H1 (cell line): ENCODE measurements at regions not wholly inside any gene's neighbourhood (a gene's known extent, or its start where the extent isn't known, plus 50 kb on each side); places are given as distances from the start of the nearest gene placed in this dataset.

Source experiments
- CTCF ChIA-PET: fragments of 300-600 bp; sonication (Branson Sonifier 250); formaldehyde crosslinking; loops from one replicate; lab custom pipeline; 2021; ENCODE audit not compliant: partially characterized antibody; lab: Charles Lee
- POLR2A ChIA-PET: fragments of 300-600 bp; sonication (Branson Sonifier 250); formaldehyde crosslinking; loops from one replicate; lab custom pipeline; 2021; ENCODE audit warnings: inconsistent platforms; ENCODE audit not compliant: partially characterized antibody; lab: Charles Lee
- DNase-seq, 2 experiments: peaks; one replicate each; pipeline versions ENCODE4 v3.0.0 to v3.0.0-alpha.2; 2010 to 2022; ENCODE audit warnings: low spot score in 2 of 2, low read depth in 1 of 2, mixed read lengths in 1 of 2
- FAIRE-seq: peaks from 2 replicates; lab custom pipeline; 2011; peaks lifted over from hg19 to GRCh38; lab: Jason Lieb, UNC
- H2AFZ ChIP-seq: 2 replicates; pipeline ENCODE4 v1.8.1; 2012; ENCODE audit warnings: low read length, inconsistent platforms
- H2AK5ac ChIP-seq: 2 replicates; pipeline ENCODE4 v1.6.1; 2013; ENCODE audit warnings: low read depth, low read length
- H2BK120ac ChIP-seq: replicated peaks from 2 replicates; pipeline ENCODE3; 2013; ENCODE audit warnings: low read depth, low read length, inconsistent platforms
- H2BK12ac ChIP-seq: 2 replicates; pipeline ENCODE4 v1.6.1; 2013; ENCODE audit warnings: low read depth, low read length
- H2BK15ac ChIP-seq: 2 replicates; pipeline ENCODE4 v1.6.1; 2013; ENCODE audit warnings: low read length
- H2BK20ac ChIP-seq: 2 replicates; pipeline ENCODE4 v1.6.1; 2013; ENCODE audit warnings: low read length
- H2BK5ac ChIP-seq: 2 replicates; pipeline ENCODE4 v1.6.1; 2013; ENCODE audit warnings: low read depth, low read length
- H3K14ac ChIP-seq: 2 replicates; pipeline ENCODE4 v1.6.1; 2013; ENCODE audit warnings: inconsistent platforms; ENCODE audit not compliant: insufficient read length
- H3K18ac ChIP-seq: 2 replicates; pipeline ENCODE4 v1.6.1; 2013; ENCODE audit warnings: low read length; ENCODE audit errors: extremely low read depth
- H3K23ac ChIP-seq: 2 replicates; pipeline ENCODE4 v1.6.1; 2013; ENCODE audit warnings: inconsistent platforms; ENCODE audit not compliant: insufficient read length
- H3K23me2 ChIP-seq: 2 replicates; pipeline ENCODE4 v1.6.1; 2013; ENCODE audit warnings: low read depth, low read length
- H3K27ac ChIP-seq: 2 replicates; pipeline ENCODE4 v1.6.1; 2011; ENCODE audit warnings: low read depth, low read length, inconsistent platforms
- H3K27me3 ChIP-seq, 4 experiments: replicated peaks in 1 of 4; 1 replicate in 1 of 4; 2 replicates in 3 of 4; pipeline versions ENCODE4 v1.6.1 to v1.8.1; 2011 to 2013; ENCODE audit warnings: low read length in 3 of 4, mild to moderate bottlenecking in 3 of 4, inconsistent platforms in 2 of 4, mixed read lengths in 2 of 4, moderate library complexity in 1 of 4; ENCODE audit not compliant: control insufficient read depth in 3 of 4, insufficient read depth in 3 of 4; ENCODE audit errors: extremely low read depth in 1 of 4
- H3K36me3 ChIP-seq, 4 experiments: 2 replicates each; pipeline versions ENCODE4 v1.6.1 to v1.8.1; 2011 to 2013; ENCODE audit warnings: mild to moderate bottlenecking in 4 of 4, low read length in 3 of 4, moderate library complexity in 2 of 4, control low read depth in 1 of 4, inconsistent platforms in 1 of 4; ENCODE audit not compliant: insufficient read depth in 4 of 4, control insufficient read depth in 2 of 4
- H3K4ac ChIP-seq: replicated peaks from 2 replicates; pipeline ENCODE3; 2013; ENCODE audit warnings: low read length, low read depth, mixed read lengths, inconsistent platforms; ENCODE audit not compliant: insufficient read length
- H3K4me1 ChIP-seq, 4 experiments: replicated peaks in 1 of 4; 1 replicate in 1 of 4; 2 replicates in 3 of 4; pipeline versions ENCODE4 v1.6.1 to v1.8.1; 2011 to 2013; ENCODE audit warnings: low read length in 3 of 4, inconsistent platforms in 2 of 4, mixed read lengths in 1 of 4; ENCODE audit not compliant: insufficient read depth in 4 of 4, control insufficient read depth in 3 of 4
- H3K4me2 ChIP-seq, 2 experiments: 2 replicates each; pipeline versions ENCODE4 v1.6.1 to v1.8.1; 2011 to 2013; ENCODE audit warnings: low read depth in 2 of 2, low read length in 2 of 2, control low read depth in 1 of 2, inconsistent platforms in 1 of 2, mild to moderate bottlenecking in 1 of 2; ENCODE audit not compliant: insufficient read depth in 1 of 2
- H3K4me3 ChIP-seq, 4 experiments: fragments of 200-600, 300-600 bp in 1 of 4; sonication (generic), shearing (Covaris generic), sonication (Bioruptor Twin) in 1 of 4; 2 replicates each; pipeline versions ENCODE4 v1.5.1 to v1.8.1; 2011 to 2016; ENCODE audit warnings: low read length in 4 of 4, low read depth in 3 of 4, control low read depth in 2 of 4, inconsistent platforms in 2 of 4, mild to moderate bottlenecking in 2 of 4, mixed read lengths in 1 of 4, moderate library complexity in 1 of 4; ENCODE audit not compliant: insufficient read depth in 2 of 4; ENCODE audit errors: extremely low read depth in 1 of 4
- H3K56ac ChIP-seq: replicated peaks from 2 replicates; pipeline ENCODE3; 2013; ENCODE audit warnings: low read depth, mild to moderate bottlenecking, mixed read lengths, low read length, inconsistent platforms; ENCODE audit not compliant: insufficient read length
- H3K79me1 ChIP-seq: 2 replicates; pipeline ENCODE4 v1.6.1; 2013; ENCODE audit warnings: low read depth, low read length, control low read depth
- H3K79me2 ChIP-seq, 2 experiments: 2 replicates each; pipeline versions ENCODE4 v1.6.1 to v1.8.1; 2012 to 2013; ENCODE audit warnings: low read length in 2 of 2, mild to moderate bottlenecking in 2 of 2, inconsistent platforms in 1 of 2; ENCODE audit not compliant: insufficient read depth in 2 of 2, control insufficient read depth in 1 of 2
- H3K9ac ChIP-seq, 4 experiments: replicated peaks in 1 of 4; 1 replicate in 1 of 4; 2 replicates in 3 of 4; pipeline versions ENCODE4 v1.6.1 to v1.8.1; 2011 to 2013; ENCODE audit warnings: low read depth in 3 of 4, low read length in 3 of 4, control low read depth in 2 of 4, mild to moderate bottlenecking in 2 of 4, moderate library complexity in 2 of 4, inconsistent platforms in 1 of 4; ENCODE audit errors: extremely low read depth in 1 of 4
- H3K9me3 ChIP-seq, 2 experiments: 2 replicates each; pipeline versions ENCODE4 v1.6.1 to v1.8.1; 2012 to 2013; ENCODE audit warnings: mild to moderate bottlenecking in 2 of 2, moderate library complexity in 2 of 2, control low read depth in 1 of 2, inconsistent platforms in 1 of 2, low read depth in 1 of 2, low read length in 1 of 2, mixed read lengths in 1 of 2; ENCODE audit not compliant: insufficient read depth in 2 of 2
- H4K20me1 ChIP-seq, 2 experiments: replicated peaks in 1 of 2; 2 replicates each; pipeline versions ENCODE3 to v1.8.1; 2011 to 2013; ENCODE audit warnings: inconsistent platforms in 2 of 2, low read length in 2 of 2, mild to moderate bottlenecking in 1 of 2; ENCODE audit not compliant: insufficient read depth in 2 of 2, control insufficient read depth in 1 of 2
- H4K5ac ChIP-seq: 2 replicates; pipeline ENCODE4 v1.6.1; 2013; ENCODE audit warnings: low read length, low read depth, mixed read lengths, inconsistent platforms; ENCODE audit not compliant: insufficient read length
- H4K8ac ChIP-seq: 2 replicates; pipeline ENCODE4 v1.8.0; 2013; ENCODE audit warnings: mild to moderate bottlenecking, moderate library complexity, low read length, inconsistent platforms; ENCODE audit not compliant: insufficient read depth; ENCODE audit errors: extremely low read depth
- H4K91ac ChIP-seq: replicated peaks from 2 replicates; pipeline ENCODE3; 2013; ENCODE audit warnings: low read length, mixed read lengths, inconsistent platforms; ENCODE audit not compliant: insufficient read length
- CBX5 ChIP-seq: fragments of 300-800, 300-1000 bp; sonication (generic); IDR thresholded peaks from 2 replicates; pipeline ENCODE4 v1.7.1; 2016; ENCODE audit warnings: antibody characterized with exemption, low read length, low read depth
- CHD2 ChIP-seq: IDR thresholded peaks from 2 replicates; pipeline ENCODE4 v1.6.1; 2012; ENCODE audit warnings: low read length, improper control_type of control experiment
- EZH2 ChIP-seq: fragments of 200-600 bp; sonication (generic); IDR thresholded peaks from 2 replicates; pipeline ENCODE4 v1.7.1; 2012; ENCODE audit warnings: low read depth, mild to moderate bottlenecking, moderate library complexity, low read length, inconsistent platforms; ENCODE audit not compliant: severe bottlenecking
- FOSL1 ChIP-seq: IDR thresholded peaks from 2 replicates; pipeline ENCODE4 v1.6.1; 2011; ENCODE audit warnings: mild to moderate bottlenecking, low read depth, low read length, moderate library complexity; ENCODE audit not compliant: insufficient read depth
- HDAC6 ChIP-seq: IDR thresholded peaks from one replicate; pipeline ENCODE4 v1.7.1; 2012; ENCODE audit warnings: low read depth, mild to moderate bottlenecking, inconsistent platforms, low read length, moderate library complexity
- KDM4A ChIP-seq: IDR thresholded peaks from one replicate; pipeline ENCODE4 v1.7.1; 2012; ENCODE audit warnings: low read depth, mild to moderate bottlenecking, moderate library complexity, low read length, inconsistent platforms; ENCODE audit not compliant: severe bottlenecking
- KDM5A ChIP-seq: fragments of 200-600 bp; IDR thresholded peaks from 2 replicates; pipeline ENCODE4 v1.7.1; 2012; ENCODE audit warnings: mild to moderate bottlenecking, low read length, inconsistent platforms, mixed read lengths
- MAFK ChIP-seq: IDR thresholded peaks from 2 replicates; pipeline ENCODE4 v1.6.1; 2012; ENCODE audit warnings: low read depth, mild to moderate bottlenecking, improper control_type of control experiment, low read length
- POLR2AphosphoS5 ChIP-seq: IDR thresholded peaks from 2 replicates; pipeline ENCODE4 v1.6.1; 2011; ENCODE audit warnings: low read depth, low read length
- POU5F1 ChIP-seq: IDR thresholded peaks from 2 replicates; pipeline ENCODE4 v1.6.1; 2011; ENCODE audit warnings: low read depth, mild to moderate bottlenecking, low read length, moderate library complexity
- RBBP5 ChIP-seq: IDR thresholded peaks from 2 replicates; pipeline ENCODE4 v1.7.1; 2012; ENCODE audit warnings: low read depth, mild to moderate bottlenecking, inconsistent platforms, low read length, moderate library complexity, borderline replicate concordance
- SIRT6 ChIP-seq: IDR thresholded peaks from one replicate; pipeline ENCODE4 v1.7.1; 2012; ENCODE audit warnings: low read length, inconsistent platforms
- SP1 ChIP-seq: IDR thresholded peaks from 2 replicates; pipeline ENCODE4 v1.6.1; 2011; ENCODE audit warnings: low read depth, low read length
- SP2 ChIP-seq: IDR thresholded peaks from 2 replicates; pipeline ENCODE4 v1.6.1; 2012; ENCODE audit warnings: mild to moderate bottlenecking, low read length, inconsistent platforms
- TCF12 ChIP-seq: IDR thresholded peaks from 2 replicates; pipeline ENCODE4 v1.6.1; 2011; ENCODE audit warnings: low read depth, mild to moderate bottlenecking, low read length
- ZNF274 ChIP-seq: IDR thresholded peaks from 2 replicates; pipeline ENCODE4 v1.7.0; 2012; ENCODE audit warnings: low read length, borderline replicate concordance; ENCODE audit errors: extremely low read depth
- WGBS, 2 experiments: shearing (Covaris generic) in 1 of 2; methylation state at CpG; one replicate each; pipeline versions ENCODE4 v1.1.6 to v1.1.7; 2013 to 2015; ENCODE audit warnings: low lambda C conversion rate in 2 of 2, mixed read lengths in 2 of 2, inconsistent platforms in 1 of 2, low coverage in 1 of 2, missing lambda C conversion rate in 1 of 2; ENCODE audit not compliant: insufficient replicate concordance in 2 of 2, insufficient coverage in 1 of 2, insufficient read length in 1 of 2; ENCODE audit errors: extremely low coverage in 1 of 2, missing lambda C conversion rate in 1 of 2; 5-methylcytosine and 5-hydroxymethylcytosine counted together

DNA sequence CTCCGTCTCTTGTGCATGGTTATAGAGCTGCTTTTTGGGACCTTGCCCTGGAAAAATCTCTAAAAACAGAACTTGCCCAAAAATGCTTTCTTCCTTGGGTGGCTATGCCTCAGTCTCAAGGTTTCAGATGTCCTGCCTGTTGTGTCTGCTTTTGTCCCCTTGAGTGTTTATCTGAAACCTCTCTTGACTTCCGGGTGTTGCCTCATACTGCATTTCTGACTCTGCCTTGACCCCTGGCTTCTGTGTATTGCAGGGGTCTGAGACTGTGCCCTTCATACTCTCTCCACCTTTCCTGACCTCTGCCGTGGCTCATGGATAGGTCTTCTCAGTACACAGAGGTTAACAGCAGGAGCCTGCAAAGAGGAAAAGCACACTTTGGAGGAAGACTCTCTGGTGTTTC, 124.8 kb upstream of the NTF3 start:
- Histone ChIP-seq H3K27ac (no peak overlapping the region), H4K8ac (no peak overlapping the region), H3K4me1 (no peaks in the 10 kb centered on the region), H2BK20ac (no peak overlapping the region), H4K20me1 (no peaks in the 10 kb centered on the region), H3K79me1 (no peaks in the 10 kb centered on the region), H3K27me3 (no peaks in the 10 kb centered on the region), H3K23ac (no peak overlapping the region), H2AFZ (no peak overlapping the region), H3K4me3 (no peak overlapping the region), H3K14ac (no peak overlapping the region), H2BK15ac (no peak overlapping the region), H3K79me2 (no peaks in the 10 kb centered on the region), H3K4me2 (no peak overlapping the region), H2AK5ac (no peak overlapping the region), H3K36me3 (no peaks in the 10 kb centered on the region), H2BK5ac (no peak overlapping the region), H3K4ac (no peak overlapping the region), H3K9me3 (no peaks in the 10 kb centered on the region), H4K5ac (no peak overlapping the region), H3K9ac (no peak overlapping the region), H3K23me2 (no peaks in the 10 kb centered on the region), H2BK120ac (no peak overlapping the region), H2BK12ac (no peak overlapping the region), H3K56ac (no peak overlapping the region), H3K18ac (no peak overlapping the region), H4K91ac (no peak overlapping the region)
- DNase-seq (no peak), FAIRE-seq (no peak)
- WGBS, 2 experiments = 92% methylated on average over 3 of the region's 3 CpGs; no CpG with 5 or more reads in 1 of the 2 experiments
- CTCF ChIA-PET = interaction anchor here (1.0 to 2.0 kb wide), 3 partner anchors 10 to 120 kb away, joined by 4 to 6 read pairs (median 4); no protein-coding TSS in a partner anchor
- POLR2A ChIA-PET = no interaction called here
- TF ChIP-seq TCF12 = no peak
- TF ChIP-seq CHD2 = no peak
- TF ChIP-seq KDM5A = no peak
- no peak for TF ChIP-seq SP1
- TF ChIP-seq ZNF274 = no peak
- TF ChIP-seq KDM4A = no peak
- TF ChIP-seq SP2 = no peak
- TF ChIP-seq FOSL1 = no peak
- TF ChIP-seq POU5F1 = no peak
- no peak for TF ChIP-seq MAFK
- TF ChIP-seq EZH2 = no peak
- no peak for TF ChIP-seq HDAC6
- no peak for TF ChIP-seq SIRT6
- no peak for TF ChIP-seq RBBP5
- TF ChIP-seq POLR2AphosphoS5 = no peak
- TF ChIP-seq CBX5 = no peak
